ENCODE measurements at regions not wholly inside any gene's neighbourhood (a gene's known extent, or its start where the extent isn't known, plus 50 kb on each side); places are given as distances from the start of the nearest gene placed in this dataset.

GRCh38 chr10:64637939-64638338 lies 1116.7 kb downstream of the REEP3 start:
- Mint-ChIP-seq H3K9me3 (ENCODE audit: low read depth) (no peaks in the 10 kb centered on the region), H3K4me3 (ENCODE audit: unreplicated experiment) (no peak overlapping the region), H3K27ac (ENCODE audit: unreplicated experiment) (no peak overlapping the region), H3K4me1 (ENCODE audit: low read depth) (no peaks in the 10 kb centered on the region), H3K27me3 (ENCODE audit: low read depth) (no peaks in the 10 kb centered on the region), H3K36me3 (ENCODE audit: low read depth) (no peaks in the 10 kb centered on the region)
- TF ChIP-seq CTCF (IDR thresholded peaks at IDR 0.05), result no peak
- no peak for DNase-seq (ENCODE audit: low spot score)

- no peak overlapping the region for H3K27ac Mint-ChIP-seq (ENCODE audit: unreplicated experiment)
- no peak for DNase-seq (ENCODE audit: low spot score)
- no peak overlapping the region for H3K4me3 Mint-ChIP-seq (ENCODE audit: unreplicated experiment)
- H3K36me3 Mint-ChIP-seq (ENCODE audit: low read depth), result no peaks in the 10 kb centered on the region
- H3K27me3 Mint-ChIP-seq (ENCODE audit: low read depth), result no peaks in the 10 kb centered on the region
- peaks cover 3% of the 10 kb centered on the region for H3K9me3 Mint-ChIP-seq (ENCODE audit: low read depth)
- peak; percentile 28 for TF ChIP-seq CTCF (IDR thresholded peaks at IDR 0.05)
- peaks cover 16% of the 10 kb centered on the region for H3K4me1 Mint-ChIP-seq (ENCODE audit: low read depth)
Observed at GRCh38 chr10:64648915-64649314, 1127.7 kb downstream of the REEP3 start.

GRCh38 chr10:64658528-64658927 lies 1137.3 kb downstream of the REEP3 start:
- no peak overlapping the region for H3K27ac Mint-ChIP-seq (ENCODE audit: unreplicated experiment)
- H3K9me3 Mint-ChIP-seq (ENCODE audit: low read depth), result peaks cover 9% of the 10 kb centered on the region
- H3K36me3 Mint-ChIP-seq (ENCODE audit: low read depth), result no peaks in the 10 kb centered on the region
- no peak overlapping the region for H3K4me3 Mint-ChIP-seq (ENCODE audit: unreplicated experiment)
- peaks cover 2% of the 10 kb centered on the region for H3K27me3 Mint-ChIP-seq (ENCODE audit: low read depth)
- TF ChIP-seq CTCF (IDR thresholded peaks at IDR 0.05), result no peak
- DNase-seq (ENCODE audit: low spot score), result no peak
- H3K4me1 Mint-ChIP-seq (ENCODE audit: low read depth), result no peaks in the 10 kb centered on the region

GRCh38 chr10:64659311-64659710 lies 1138.1 kb downstream of the REEP3 start:
- no peak for TF ChIP-seq CTCF (IDR thresholded peaks at IDR 0.05)
- H3K9me3 Mint-ChIP-seq (ENCODE audit: low read depth), result peaks cover 9% of the 10 kb centered on the region

GRCh38 chr10:64682043-64682442 lies 1160.8 kb downstream of the REEP3 start:
- peaks cover 3% of the 10 kb centered on the region for H3K4me1 Mint-ChIP-seq (ENCODE audit: low read depth)
- peaks cover 11% of the 10 kb centered on the region for H3K9me3 Mint-ChIP-seq (ENCODE audit: low read depth)
- TF ChIP-seq CTCF (IDR thresholded peaks at IDR 0.05), result no peak
- no peak overlapping the region for H3K27ac Mint-ChIP-seq (ENCODE audit: unreplicated experiment)
- H3K4me3 Mint-ChIP-seq (ENCODE audit: unreplicated experiment), result no peak overlapping the region
- DNase-seq (ENCODE audit: low spot score), result no peak
- H3K36me3 Mint-ChIP-seq (ENCODE audit: low read depth), result peaks cover 1% of the 10 kb centered on the region
- no peaks in the 10 kb centered on the region for H3K27me3 Mint-ChIP-seq (ENCODE audit: low read depth)

More at GRCh38 chr10:64659311-64659710, 1138.1 kb downstream of the REEP3 start:
- Mint-ChIP-seq H3K36me3 (ENCODE audit: low read depth) (no peaks in the 10 kb centered on the region), H3K27me3 (ENCODE audit: low read depth) (peaks cover 2% of the 10 kb centered on the region), H3K4me1 (ENCODE audit: low read depth) (no peaks in the 10 kb centered on the region), H3K27ac (ENCODE audit: unreplicated experiment) (no peak overlapping the region), H3K4me3 (ENCODE audit: unreplicated experiment) (no peak overlapping the region)
- DNase-seq (ENCODE audit: low spot score), result no peak
